ENCODE measurements at regions not wholly inside any gene's neighbourhood (a gene's known extent, or its start where the extent isn't known, plus 50 kb on each side); places are given as distances from the start of the nearest gene placed in this dataset.

DNA sequence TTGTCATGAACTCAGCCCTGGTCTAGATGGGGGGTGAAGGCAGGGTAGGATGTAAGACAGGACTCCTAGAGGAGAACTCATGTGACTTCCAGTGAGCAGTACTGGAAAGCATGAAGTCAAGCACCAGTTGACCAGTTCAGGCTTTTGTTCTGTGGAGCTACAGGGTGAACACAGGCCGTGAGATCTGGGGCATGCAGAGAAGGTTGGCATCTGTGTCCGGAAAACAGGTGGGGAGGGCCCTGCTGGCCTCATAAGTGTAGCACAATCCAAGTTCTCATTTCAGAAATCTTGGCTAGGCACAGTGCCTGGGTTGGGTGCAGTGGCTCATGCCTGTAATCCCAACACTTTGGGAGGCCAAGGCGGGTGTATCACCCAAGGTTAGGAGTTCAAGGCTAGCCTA lies 50.9 kb upstream of the SPATS2L start:
- no peak for DNase-seq

More for the DNA sequence above, 50.9 kb upstream of the SPATS2L start:
- in situ Hi-C loops (cut with HindIII; ENCODE audit: low pct_ligation_motif_present, low pct_unique_long_range_greater_than_20kb, low sequenced_read_pairs) = no loop called here

Data from ACHN (cell line).